Keratinocyte (primary cell): ENCODE measurements at regions not wholly inside any gene's neighbourhood (a gene's known extent, or its start where the extent isn't known, plus 50 kb on each side); places are given as distances from the start of the nearest gene placed in this dataset.

Experiments
- DNase-seq: peaks from one replicate; pipeline ENCODE4 v3.0.0-alpha.2; 2011; ENCODE audit warnings: low read depth, missing footprints, low spot score
- FAIRE-seq: peaks from 2 replicates; lab custom pipeline; 2011; peaks lifted over from hg19 to GRCh38; lab: Jason Lieb, UNC
- H2AFZ ChIP-seq: 2 replicates; pipeline ENCODE4 v1.6.0; 2012; ENCODE audit warnings: low read length, control low read depth, inconsistent platforms; ENCODE audit not compliant: control insufficient read depth
- H3K27ac ChIP-seq: 2 replicates; pipeline ENCODE4 v1.5.1; 2011; ENCODE audit warnings: low read length; ENCODE audit not compliant: control insufficient read depth, insufficient read depth
- H3K27me3 ChIP-seq: 3 replicates; pipeline ENCODE4 v1.6.0; 2011; ENCODE audit warnings: low read length; ENCODE audit not compliant: control insufficient read depth, insufficient read depth; ENCODE audit errors: extremely low read depth
- H3K36me3 ChIP-seq, 2 experiments: 2 replicates in 1 of 2; 3 replicates in 1 of 2; pipeline ENCODE4 v1.5.1; 2011; ENCODE audit warnings: low read length in 2 of 2, mild to moderate bottlenecking in 1 of 2; ENCODE audit not compliant: control insufficient read depth in 2 of 2, insufficient read depth in 2 of 2; ENCODE audit errors: extremely low read depth in 1 of 2
- H3K4me1 ChIP-seq: 3 replicates; pipeline ENCODE4 v1.5.1; 2011; ENCODE audit warnings: low read length; ENCODE audit not compliant: control insufficient read depth, insufficient read depth; ENCODE audit errors: extremely low read depth
- H3K4me2 ChIP-seq: 3 replicates; pipeline ENCODE4 v1.6.0; 2011; ENCODE audit warnings: low read depth, low read length; ENCODE audit not compliant: control insufficient read depth, insufficient read depth; ENCODE audit errors: extremely low read depth
- H3K4me3 ChIP-seq, 3 experiments: fragments of 200-600 bp in 1 of 3; sonication (generic) in 1 of 3; 2 replicates in 2 of 3; 3 replicates in 1 of 3; pipeline ENCODE4 v1.5.1; 2011 to 2016; ENCODE audit warnings: low read length in 3 of 3, mild to moderate bottlenecking in 3 of 3, control low read depth in 2 of 3, inconsistent platforms in 1 of 3, low read depth in 1 of 3, mixed read lengths in 1 of 3, mixed run types in 1 of 3, moderate library complexity in 1 of 3; ENCODE audit not compliant: control insufficient read depth in 2 of 3, insufficient read depth in 2 of 3; ENCODE audit errors: extremely low read depth in 1 of 3
- H3K79me2 ChIP-seq: 2 replicates; pipeline ENCODE4 v1.6.0; 2012; ENCODE audit warnings: low read length; ENCODE audit not compliant: control insufficient read depth, insufficient read depth
- H3K9ac ChIP-seq: 3 replicates; pipeline ENCODE4 v1.6.0; 2011; ENCODE audit warnings: low read length; ENCODE audit not compliant: control insufficient read depth, insufficient read depth; ENCODE audit errors: extremely low read depth
- H3K9me1 ChIP-seq: 3 replicates; pipeline ENCODE4 v1.6.0; 2011; ENCODE audit warnings: low read length; ENCODE audit not compliant: control insufficient read depth, insufficient read depth; ENCODE audit errors: extremely low read depth
- H3K9me3 ChIP-seq: 2 replicates; pipeline ENCODE4 v1.5.1; 2012; ENCODE audit warnings: low read depth, low read length; ENCODE audit not compliant: control insufficient read depth
- H4K20me1 ChIP-seq: 3 replicates; pipeline ENCODE4 v1.6.0; 2011; ENCODE audit warnings: low read length; ENCODE audit not compliant: control insufficient read depth, insufficient read depth; ENCODE audit errors: extremely low read depth
- EZH2 ChIP-seq: IDR thresholded peaks from one replicate; pipeline ENCODE4 v1.6.1; 2012; ENCODE audit warnings: inconsistent platforms, mild to moderate bottlenecking, low read length, moderate library complexity
- dilution Hi-C: fragments of 300-500 bp; cut with MboI; formaldehyde crosslinking; loops from one replicate; pipeline ENCODE4 v1.7.0; 2020; ENCODE audit warnings: low sequenced_read_pairs; ENCODE audit not compliant: extremely low pct_ligation_motif_present
- TF ChIP-seq, protein P1 (sequence below), 3 experiments: IDR thresholded peaks in 1 of 3; conservative IDR thresholded peaks in 1 of 3; optimal IDR thresholded peaks in 1 of 3; 2 replicates in 2 of 3; 3 replicates in 1 of 3; pipeline versions ENCODE3 to v1.5.1; 2011; ENCODE audit warnings: low read length in 3 of 3, mild to moderate bottlenecking in 3 of 3, moderate library complexity in 2 of 3, control low read depth in 1 of 3, inconsistent platforms in 1 of 3; ENCODE audit not compliant: insufficient read depth in 2 of 3; ENCODE audit errors: extremely low read depth in 1 of 3

DNA sequence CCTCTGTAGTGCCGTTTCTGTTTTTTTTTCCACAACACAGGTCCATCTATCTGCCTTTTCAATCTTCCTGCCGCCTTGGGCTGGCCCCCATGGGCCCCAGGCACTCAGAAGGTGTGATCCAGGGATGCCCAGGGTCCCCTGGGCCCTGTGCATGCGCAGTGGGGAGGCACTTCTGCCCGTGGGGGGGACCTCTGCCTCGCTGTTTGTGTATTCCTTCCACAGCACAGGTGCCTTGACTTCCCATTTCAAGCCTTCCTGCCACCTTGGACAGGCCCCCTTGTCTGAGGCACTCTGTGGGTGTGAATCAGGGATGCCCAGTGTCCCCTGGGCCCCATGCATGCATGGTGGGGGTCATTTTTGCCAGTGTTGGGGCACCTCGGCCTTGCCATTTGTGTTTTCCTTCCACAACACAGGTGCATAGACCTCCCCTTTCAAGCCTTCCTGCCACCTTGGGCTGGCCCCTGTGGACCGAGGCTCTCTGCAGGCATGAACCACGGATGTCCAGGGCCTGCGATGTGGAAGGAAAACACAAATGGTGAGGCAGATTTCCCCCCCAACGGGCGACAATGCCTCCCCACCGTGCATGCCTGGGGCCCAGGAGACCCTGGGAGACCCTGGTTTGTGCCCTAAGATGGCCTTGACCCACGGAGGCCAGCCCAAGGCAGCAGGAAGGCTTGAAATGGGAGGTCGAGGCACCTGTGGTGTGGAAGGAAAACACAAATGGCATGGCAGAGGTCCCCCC, 366.5 kb downstream of the ALG10 start:
- Histone ChIP-seq H3K9me1 (no peaks in the 10 kb centered on the region), H3K4me3 (no peak overlapping the region), H3K27me3 (no peaks in the 10 kb centered on the region), H3K27ac (no peak overlapping the region), H3K4me1 (no peaks in the 10 kb centered on the region), H3K79me2 (no peaks in the 10 kb centered on the region), H3K9me3 (peaks cover 19% of the 10 kb centered on the region), H3K9ac (no peak overlapping the region), H3K36me3 (no peaks in the 10 kb centered on the region), H3K4me2 (no peak overlapping the region), H2AFZ (no peak overlapping the region), H4K20me1 (no peaks in the 10 kb centered on the region)
- dilution Hi-C loops = no loop called here
- DNase-seq = no peak
- TF ChIP-seq, protein P1, sequence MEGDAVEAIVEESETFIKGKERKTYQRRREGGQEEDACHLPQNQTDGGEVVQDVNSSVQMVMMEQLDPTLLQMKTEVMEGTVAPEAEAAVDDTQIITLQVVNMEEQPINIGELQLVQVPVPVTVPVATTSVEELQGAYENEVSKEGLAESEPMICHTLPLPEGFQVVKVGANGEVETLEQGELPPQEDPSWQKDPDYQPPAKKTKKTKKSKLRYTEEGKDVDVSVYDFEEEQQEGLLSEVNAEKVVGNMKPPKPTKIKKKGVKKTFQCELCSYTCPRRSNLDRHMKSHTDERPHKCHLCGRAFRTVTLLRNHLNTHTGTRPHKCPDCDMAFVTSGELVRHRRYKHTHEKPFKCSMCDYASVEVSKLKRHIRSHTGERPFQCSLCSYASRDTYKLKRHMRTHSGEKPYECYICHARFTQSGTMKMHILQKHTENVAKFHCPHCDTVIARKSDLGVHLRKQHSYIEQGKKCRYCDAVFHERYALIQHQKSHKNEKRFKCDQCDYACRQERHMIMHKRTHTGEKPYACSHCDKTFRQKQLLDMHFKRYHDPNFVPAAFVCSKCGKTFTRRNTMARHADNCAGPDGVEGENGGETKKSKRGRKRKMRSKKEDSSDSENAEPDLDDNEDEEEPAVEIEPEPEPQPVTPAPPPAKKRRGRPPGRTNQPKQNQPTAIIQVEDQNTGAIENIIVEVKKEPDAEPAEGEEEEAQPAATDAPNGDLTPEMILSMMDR (optimal IDR thresholded peaks at IDR 0.05 in 1 of 3, IDR thresholded peaks at IDR 0.05 in 1 of 3, conservative IDR thresholded peaks at IDR 0.05 in 1 of 3; ENCODE audit: extremely low read depth in 1 of 3, insufficient read depth in 2 of 3, low read length in 3 of 3) = no peak
- TF ChIP-seq EZH2 = no peak
- FAIRE-seq = no peak

DNA sequence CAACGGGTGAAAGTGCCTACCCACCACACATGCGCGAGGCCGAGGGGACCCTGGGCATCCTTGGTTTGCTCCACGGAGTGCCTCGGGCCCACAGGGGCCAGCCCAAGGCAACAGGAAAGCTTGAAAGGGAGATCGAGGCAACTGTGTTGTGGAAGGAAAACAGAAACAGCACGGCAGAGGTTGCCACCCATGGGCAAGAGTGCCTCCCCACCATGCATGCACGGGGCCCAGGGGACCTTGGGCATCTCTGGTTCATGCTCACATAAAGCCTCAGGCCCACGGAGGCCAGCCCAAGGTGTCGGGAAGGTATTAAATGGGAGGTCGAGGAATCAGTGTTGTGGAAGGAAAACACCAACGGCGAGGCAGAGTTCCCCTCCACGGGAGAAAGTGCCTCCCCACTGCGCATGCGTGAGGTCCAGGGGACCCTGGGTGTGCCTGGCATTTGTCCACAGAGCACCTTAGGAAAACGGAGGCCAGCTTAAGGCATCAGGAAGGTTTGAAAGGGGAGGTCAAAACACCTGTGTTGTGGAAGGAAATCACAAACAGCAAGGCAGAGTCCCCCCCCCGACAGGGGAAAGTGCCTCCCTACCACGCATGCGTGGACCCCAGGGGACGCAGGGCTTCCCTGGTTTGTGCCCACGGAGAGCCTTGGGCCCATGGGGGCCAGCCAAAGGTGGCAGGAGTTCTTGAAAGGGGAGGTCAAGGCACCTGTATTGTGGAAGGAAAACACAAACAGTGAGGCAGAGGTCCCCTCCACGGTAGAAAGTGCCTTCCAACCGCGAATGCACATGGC, 367.3 kb downstream of the ALG10 start:
- Histone ChIP-seq H3K27me3 (no peaks in the 10 kb centered on the region), H3K9ac (no peak overlapping the region), H4K20me1 (no peaks in the 10 kb centered on the region), H3K9me3 (peaks cover 15% of the 10 kb centered on the region), H3K4me1 (no peaks in the 10 kb centered on the region), H3K9me1 (no peaks in the 10 kb centered on the region), H3K27ac (no peak overlapping the region), H3K79me2 (no peaks in the 10 kb centered on the region), H2AFZ (no peak overlapping the region), H3K4me2 (no peak overlapping the region), H3K36me3 (no peaks in the 10 kb centered on the region), H3K4me3 (no peak overlapping the region)
- dilution Hi-C loops = no loop called here
- no peak for TF ChIP-seq EZH2
- TF ChIP-seq, protein P1 (optimal IDR thresholded peaks at IDR 0.05 in 1 of 3, IDR thresholded peaks at IDR 0.05 in 1 of 3, conservative IDR thresholded peaks at IDR 0.05 in 1 of 3; ENCODE audit: extremely low read depth in 1 of 3, insufficient read depth in 2 of 3, low read length in 3 of 3) = no peak
- FAIRE-seq (no peak), DNase-seq (no peak)
